K562 (cell line): ENCODE measurements at regions not wholly inside any gene's neighbourhood (a gene's known extent, or its start where the extent isn't known, plus 50 kb on each side); places are given as distances from the start of the nearest gene placed in this dataset.

ENCODE experiments used
- ATAC-seq: fragments of 200-7000 bp; cut with Tn5 transposase; 3 replicates; pipeline ENCODE4 v1.9.1; 2020; ENCODE audit warnings: moderate library complexity
- BruUV-seq: library from RNA; stranded (reverse); fragments of 400-500 nt; replicated peaks from 2 replicates; lab custom pipeline; 2021; lab: Mats Ljungman, UMichigan
- CTCF ChIA-PET: fragments of 300-600 bp; formaldehyde crosslinking; extraction: SDS; loops from one replicate; lab custom pipeline; 2021; ENCODE audit warnings: low intra/inter-chr PET ratio; lab: Yijun Ruan, JAX
- POLR2A ChIA-PET: fragments of 300-600, 350-650 bp; sonication (Branson Sonifier 250); formaldehyde crosslinking; extraction: SDS; loops from one replicate; lab custom pipeline; 2021; ENCODE audit warnings: antibody characterized with exemption, inconsistent platforms; lab: Yijun Ruan, JAX
- DNase-seq, 4 experiments: peaks; one replicate each; pipeline versions ENCODE4 v3.0.0 to v3.0.0-alpha.2; 2011 to 2018; ENCODE audit warnings: low spot score in 3 of 4, mixed read lengths in 3 of 4; ENCODE audit errors: extremely low read depth in 1 of 4
- FAIRE-seq: peaks from 2 replicates; lab custom pipeline; 2011; peaks lifted over from hg19 to GRCh38; lab: Jason Lieb, UNC
- H2AFZ ChIP-seq: 2 replicates; pipeline ENCODE4 v1.6.0; 2011; ENCODE audit warnings: low read depth, low read length, control low read depth, inconsistent platforms
- H3K27ac ChIP-seq: fragments of 200-600 bp; 3 replicates; pipeline ENCODE4 v1.8.0; 2011; ENCODE audit warnings: low read depth, mild to moderate bottlenecking, control low read depth, inconsistent platforms, low read length, moderate library complexity, mixed read lengths; ENCODE audit errors: extremely low read depth
- H3K27me3 ChIP-seq, 2 experiments: fragments of 300-600 bp in 1 of 2; 2 replicates in 1 of 2; 3 replicates in 1 of 2; pipeline versions ENCODE4 v1.6.0 to v1.8.0; 2011; ENCODE audit warnings: inconsistent platforms in 2 of 2, low read length in 2 of 2, mild to moderate bottlenecking in 1 of 2, mixed read lengths in 1 of 2, moderate library complexity in 1 of 2; ENCODE audit not compliant: control insufficient read depth in 2 of 2, insufficient read depth in 2 of 2
- H3K36me3 ChIP-seq: fragments of 300-600 bp; 3 replicates; pipeline ENCODE4 v1.8.0; 2011; ENCODE audit warnings: mild to moderate bottlenecking, low read length, inconsistent platforms; ENCODE audit not compliant: control insufficient read depth, insufficient read depth
- H3K4me1 ChIP-seq, 2 experiments: fragments of 200-600 bp in 1 of 2; replicated peaks in 1 of 2; 2 replicates in 1 of 2; 3 replicates in 1 of 2; pipeline versions ENCODE4 v1.5.1 to v1.8.0; 2011; ENCODE audit warnings: inconsistent platforms in 2 of 2, low read length in 2 of 2, mild to moderate bottlenecking in 1 of 2, mixed read lengths in 1 of 2, moderate library complexity in 1 of 2; ENCODE audit not compliant: control insufficient read depth in 2 of 2, insufficient read depth in 2 of 2
- H3K4me2 ChIP-seq: 2 replicates; pipeline ENCODE4 v1.6.1; 2011; ENCODE audit warnings: low read length, control low read depth, inconsistent platforms, mixed read lengths; ENCODE audit not compliant: insufficient read depth
- H3K4me3 ChIP-seq: fragments of 200-600 bp; sonication (generic), shearing (Covaris generic); 2 replicates; pipeline ENCODE4 v1.5.1; 2016; ENCODE audit warnings: control low read depth, inconsistent platforms
- H3K79me2 ChIP-seq: fragments of 200-600 bp; 3 replicates; pipeline ENCODE4 v1.8.0; 2011; ENCODE audit warnings: low read length, inconsistent platforms; ENCODE audit not compliant: control insufficient read depth, insufficient read depth
- H3K9ac ChIP-seq, 2 experiments: 2 replicates each; pipeline versions ENCODE4 v1.6.0 to v1.6.1; 2011; ENCODE audit warnings: low read depth in 2 of 2, low read length in 2 of 2, control low read depth in 1 of 2, inconsistent platforms in 1 of 2, mild to moderate bottlenecking in 1 of 2, mixed read lengths in 1 of 2; ENCODE audit not compliant: insufficient read depth in 1 of 2
- H3K9me1 ChIP-seq: one replicate; pipeline ENCODE4 v1.6.0; 2011; ENCODE audit warnings: inconsistent platforms, mild to moderate bottlenecking, low read length, moderate library complexity; ENCODE audit not compliant: control insufficient read depth, insufficient read depth
- H3K9me3 ChIP-seq: replicated peaks from 2 replicates; pipeline ENCODE4 v1.5.1; 2011; ENCODE audit warnings: low read depth, low read length, inconsistent platforms; ENCODE audit not compliant: control insufficient read depth, insufficient read depth
- H4K20me1 ChIP-seq: replicated peaks from 2 replicates; pipeline ENCODE4 v1.6.1; 2011; ENCODE audit warnings: low read length, inconsistent platforms, mixed read lengths; ENCODE audit not compliant: control insufficient read depth, insufficient read depth
- ATF2 ChIP-seq: sonication (generic); formaldehyde crosslinking; IDR thresholded peaks from 2 replicates; pipeline ENCODE4 v1.8.1; 2022; ENCODE audit warnings: missing genetic modification reagents
- DNMT1 ChIP-seq: fragments of 450-650 bp; IDR thresholded peaks from 2 replicates; pipeline ENCODE4 v1.6.1; 2016; ENCODE audit warnings: antibody characterized with exemption, mild to moderate bottlenecking
- KAT8 ChIP-seq: fragments of 450-650 bp; IDR thresholded peaks from 2 replicates; pipeline ENCODE4 v1.6.1; 2016; ENCODE audit warnings: low read depth, mild to moderate bottlenecking
- LARP7 ChIP-seq: fragments of 450-650 bp; IDR thresholded peaks from 2 replicates; pipeline ENCODE4 v1.6.1; 2016
- MBD2 ChIP-seq: sonication (generic); IDR thresholded peaks from 2 replicates; pipeline ENCODE4 v1.6.1; 2016; ENCODE audit warnings: low read depth, borderline replicate concordance
- NCOR1 ChIP-seq: fragments of 450-650 bp; IDR thresholded peaks from 2 replicates; pipeline ENCODE4 v1.6.1; 2016; ENCODE audit warnings: mild to moderate bottlenecking, moderate library complexity
- NFXL1 ChIP-seq: fragments of 450-650 bp; formaldehyde crosslinking; IDR thresholded peaks from 2 replicates; pipeline ENCODE4 v1.4.0; 2021; ENCODE audit warnings: mild to moderate bottlenecking
- PHF20 ChIP-seq: fragments of 450-650 bp; IDR thresholded peaks from 2 replicates; pipeline ENCODE4 v1.6.1; 2018; ENCODE audit not compliant: partially characterized antibody
- RBFOX2 ChIP-seq: fragments of 200-400 bp; formaldehyde crosslinking; IDR thresholded peaks from 2 replicates; pipeline ENCODE4 v1.6.1; 2017; ENCODE audit warnings: low read depth, mild to moderate bottlenecking, low read length, moderate library complexity
- SFPQ ChIP-seq: fragments of 200-400 bp; formaldehyde crosslinking; IDR thresholded peaks from 2 replicates; pipeline ENCODE4 v1.6.1; 2017; ENCODE audit warnings: mild to moderate bottlenecking, low read depth, low read length, moderate library complexity
- SLC30A9 ChIP-seq: fragments of 250-450 bp; sonication (Bioruptor Pico); IDR thresholded peaks from 2 replicates; pipeline ENCODE4 v1.8.0; 2022; ENCODE audit warnings: mild to moderate bottlenecking, moderate library complexity
- SREBF1 ChIP-seq: fragments of 150-350 bp; IDR thresholded peaks from 2 replicates; pipeline ENCODE4 v1.6.1; 2014; ENCODE audit warnings: antibody characterized with exemption, low read depth, low read length, borderline replicate concordance
- TCF3 ChIP-seq: sonication (generic); formaldehyde crosslinking; IDR thresholded peaks from 2 replicates; pipeline ENCODE4 v1.4.0; 2020; ENCODE audit warnings: mild to moderate bottlenecking, missing genetic modification reagents
- YBX1 ChIP-seq: fragments of 450-650 bp; IDR thresholded peaks from 2 replicates; pipeline ENCODE4 v1.7.1; 2016; ENCODE audit warnings: mild to moderate bottlenecking
- ZBTB43 ChIP-seq: sonication (generic); formaldehyde crosslinking; IDR thresholded peaks from 2 replicates; pipeline ENCODE4 v1.8.0; 2023; ENCODE audit warnings: mild to moderate bottlenecking, missing genetic modification reagents
- ZBTB7A ChIP-seq: IDR thresholded peaks from 2 replicates; pipeline ENCODE4 v1.6.1; 2011; ENCODE audit warnings: low read depth, mild to moderate bottlenecking, low read length, moderate library complexity, borderline replicate concordance; ENCODE audit not compliant: control insufficient read depth
- ZNF3 ChIP-seq: fragments of 250-450 bp; sonication (Bioruptor Pico); IDR thresholded peaks from 2 replicates; pipeline ENCODE4 v1.5.0; 2021; ENCODE audit warnings: mild to moderate bottlenecking, moderate library complexity
- ZNF511 ChIP-seq: sonication (generic); formaldehyde crosslinking; IDR thresholded peaks from 2 replicates; pipeline ENCODE4 v1.8.0; 2022; ENCODE audit warnings: mild to moderate bottlenecking, missing genetic modification reagents
- ZZZ3 ChIP-seq: fragments of 450-650 bp; IDR thresholded peaks from 2 replicates; pipeline ENCODE4 v1.6.1; 2016; ENCODE audit warnings: antibody characterized with exemption, mild to moderate bottlenecking, moderate library complexity
- WGBS: fragments of 100-300 bp; shearing (Covaris generic); methylation state at CpG from one replicate; pipeline ENCODE4 v1.1.6; 2016; ENCODE audit warnings: low coverage, mixed read lengths; ENCODE audit not compliant: insufficient coverage; ENCODE audit errors: missing lambda C conversion rate; 5-methylcytosine and 5-hydroxymethylcytosine counted together
- in situ Hi-C: fragments of 300-500 bp; cut with MboI; formaldehyde crosslinking; loops from 4 replicates; pipeline ENCODE4 v1.15.0; 2018; ENCODE audit warnings: inconsistent platforms, mixed read lengths
- intact Hi-C: fragments of 100-400 bp; cut with micrococcal nuclease; formaldehyde crosslinking; loops from 2 replicates; pipeline ENCODE4 v1.14.2; 2022

- no TSS peak for BruUV-seq
- no peak for TF ChIP-seq ZZZ3
- TF ChIP-seq ZNF511 (CRISPR knock-in tag) = no peak
- no peak for TF ChIP-seq ATF2
- TF ChIP-seq NCOR1 = no peak
- TF ChIP-seq ZBTB7A = no peak
- no peak for TF ChIP-seq DNMT1
- TF ChIP-seq ZNF3 = no peak
- TF ChIP-seq SFPQ = no peak
- no peak for TF ChIP-seq ZBTB43 (CRISPR knock-in tag)
- TF ChIP-seq MBD2 = no peak
- no peak for TF ChIP-seq TCF3
- no peak for TF ChIP-seq YBX1
- no peak for TF ChIP-seq RBFOX2
- TF ChIP-seq KAT8 = no peak
- TF ChIP-seq SLC30A9 (CRISPR knock-in tag) = no peak
- TF ChIP-seq SREBF1 = no peak
- TF ChIP-seq PHF20 = no peak
- no peak for TF ChIP-seq NFXL1
- no peak for TF ChIP-seq LARP7
- Histone ChIP-seq H3K27ac (no peak overlapping the region), H3K36me3 (no peaks in the 10 kb centered on the region), H3K4me2 (no peak overlapping the region), H3K4me3 (no peak overlapping the region), H3K27me3 (no peaks in the 10 kb centered on the region), H3K9me1 (no peaks in the 10 kb centered on the region), H4K20me1 (no peaks in the 10 kb centered on the region), H3K79me2 (no peaks in the 10 kb centered on the region), H3K4me1 (no peaks in the 10 kb centered on the region), H3K9me3 (no peaks in the 10 kb centered on the region), H2AFZ (no peak overlapping the region), H3K9ac (no peak overlapping the region)
- WGBS = 0% methylated on average over 1 of the region's 1 CpG
- intact Hi-C loops = no loop called here
- no peak for FAIRE-seq
- ChIA-PET CTCF (no interaction called here), POLR2A (no interaction called here)
- in situ Hi-C loops = no loop called here
- ATAC-seq = no peak
- no peak for DNase-seq
Observed at GRCh38 chr10:52637592-52637991, 135.0 kb downstream of the MBL2 start.
